GM23248 (cell line): ENCODE measurements at regions not wholly inside any gene's neighbourhood (a gene's known extent, or its start where the extent isn't known, plus 50 kb on each side); places are given as distances from the start of the nearest gene placed in this dataset.

Source experiments
- DNase-seq: peaks from one replicate; pipeline ENCODE4 v3.0.0-alpha.2; 2015
- H2AFZ ChIP-seq: fragments of 200-600 bp; sonication (generic); 2 replicates; pipeline ENCODE4 v1.6.1; 2016; ENCODE audit warnings: antibody characterized with exemption
- H3F3A ChIP-seq: fragments of 200-600 bp; sonication (generic); 2 replicates; pipeline ENCODE4 v1.6.1; 2016; ENCODE audit warnings: mild to moderate bottlenecking, antibody characterized with exemption, mixed run types; ENCODE audit not compliant: insufficient read depth
- H3K27ac ChIP-seq: fragments of 200-600 bp; sonication (generic); 2 replicates; pipeline ENCODE4 v1.5.1; 2016; ENCODE audit warnings: mild to moderate bottlenecking
- H3K27me3 ChIP-seq: fragments of 200-600 bp; sonication (generic); replicated peaks from 2 replicates; pipeline ENCODE4 v1.6.1; 2016; ENCODE audit warnings: mild to moderate bottlenecking; ENCODE audit not compliant: insufficient read depth
- H3K36me3 ChIP-seq: fragments of 200-600 bp; sonication (generic); 2 replicates; pipeline ENCODE4 v1.6.1; 2016; ENCODE audit warnings: low read depth, mild to moderate bottlenecking
- H3K4me1 ChIP-seq: fragments of 200-600 bp; sonication (generic); 2 replicates; pipeline ENCODE4 v1.6.1; 2016; ENCODE audit warnings: mild to moderate bottlenecking; ENCODE audit not compliant: insufficient read depth
- H3K4me2 ChIP-seq: fragments of 200-600 bp; sonication (generic); one replicate; pipeline ENCODE4 v1.6.1; 2016; ENCODE audit warnings: mild to moderate bottlenecking; ENCODE audit not compliant: unreplicated experiment
- H3K4me3 ChIP-seq: fragments of 200-600 bp; sonication (generic); 2 replicates; pipeline ENCODE4 v1.5.1; 2016; ENCODE audit warnings: mild to moderate bottlenecking
- H3K79me2 ChIP-seq: fragments of 200-600 bp; sonication (generic); 2 replicates; pipeline ENCODE4 v1.6.1; 2016; ENCODE audit warnings: mild to moderate bottlenecking; ENCODE audit not compliant: insufficient read depth
- H3K9ac ChIP-seq: fragments of 200-600 bp; sonication (generic); 2 replicates; pipeline ENCODE4 v1.6.1; 2016; ENCODE audit warnings: mild to moderate bottlenecking
- H3K9me2 ChIP-seq: fragments of 200-600 bp; sonication (generic); 2 replicates; pipeline ENCODE4 v1.6.1; 2016; ENCODE audit warnings: mixed run types, mild to moderate bottlenecking, moderate library complexity; ENCODE audit not compliant: insufficient read depth
- H3K9me3 ChIP-seq: fragments of 200-600 bp; sonication (generic); one replicate; pipeline ENCODE4 v1.6.1; 2017; ENCODE audit warnings: low read depth
- H4K20me1 ChIP-seq: fragments of 200-600 bp; sonication (generic); 2 replicates; pipeline ENCODE4 v1.6.0; 2016; ENCODE audit not compliant: insufficient read depth
- EZH2 ChIP-seq: fragments of 200-600 bp; sonication (generic); IDR thresholded peaks from 2 replicates; pipeline ENCODE4 v1.6.1; 2018; ENCODE audit warnings: antibody characterized with exemption, mild to moderate bottlenecking; ENCODE audit not compliant: insufficient read depth, poor library complexity, severe bottlenecking
- EZH2phosphoT487 ChIP-seq: fragments of 200-600 bp; sonication (generic); IDR thresholded peaks from 2 replicates; pipeline ENCODE4 v1.6.1; 2018; ENCODE audit warnings: antibody characterized with exemption, moderate library complexity, mild to moderate bottlenecking, low read depth; ENCODE audit not compliant: insufficient read depth
- WGBS, 2 experiments: methylation state at CpG; one replicate each; pipeline ENCODE4 v1.1.6; 2015 to 2017; ENCODE audit warnings: low lambda C conversion rate in 2 of 2, low coverage in 1 of 2; ENCODE audit errors: missing lambda C conversion rate in 2 of 2; 5-methylcytosine and 5-hydroxymethylcytosine counted together
- in situ Hi-C: fragments of 300-500 bp; cut with MboI; formaldehyde crosslinking; loops from 2 replicates; pipeline ENCODE4 v1.15.0; 2020

GRCh38 chr10:65328486-65328885 lies 1597.3 kb upstream of the LRRTM3 start:
- Histone ChIP-seq H3K4me3 (no peak overlapping the region), H2AFZ (no peak overlapping the region), H3K9me3 (no peaks in the 10 kb centered on the region), H4K20me1 (no peaks in the 10 kb centered on the region), H3K9ac (no peak overlapping the region), H3K4me2 (no peak overlapping the region), H3K9me2 (no peaks in the 10 kb centered on the region), H3K4me1 (no peaks in the 10 kb centered on the region), H3K79me2 (no peaks in the 10 kb centered on the region), H3K36me3 (no peaks in the 10 kb centered on the region), H3K27ac (no peak overlapping the region), H3K27me3 (no peaks in the 10 kb centered on the region), H3F3A (no peaks in the 10 kb centered on the region)
- no peak for TF ChIP-seq EZH2phosphoT487
- TF ChIP-seq EZH2, result no peak
- no peak for DNase-seq
- in situ Hi-C loops, result no loop called here

GRCh38 chr10:65335311-65335710 lies 1590.5 kb upstream of the LRRTM3 start:
- Histone ChIP-seq H3K4me3 (no peak overlapping the region), H2AFZ (no peak overlapping the region), H3K27me3 (no peaks in the 10 kb centered on the region), H4K20me1 (no peaks in the 10 kb centered on the region), H3K9me2 (no peaks in the 10 kb centered on the region), H3K4me2 (no peak overlapping the region), H3K4me1 (no peaks in the 10 kb centered on the region), H3K9ac (no peak overlapping the region), H3K9me3 (peaks cover 2% of the 10 kb centered on the region), H3K79me2 (no peaks in the 10 kb centered on the region), H3K36me3 (no peaks in the 10 kb centered on the region), H3F3A (no peaks in the 10 kb centered on the region), H3K27ac (no peak overlapping the region)
- 33 to 35% methylated on average over 2 of the region's 2 CpGs for WGBS, 2 experiments
- DNase-seq, result no peak
- in situ Hi-C loops, result no loop called here
- TF ChIP-seq EZH2phosphoT487, result no peak
- no peak for TF ChIP-seq EZH2

GRCh38 chr10:65340340-65340739 lies 1585.5 kb upstream of the LRRTM3 start:
- Histone ChIP-seq H3K4me1 (no peaks in the 10 kb centered on the region), H3K79me2 (no peaks in the 10 kb centered on the region), H3F3A (no peaks in the 10 kb centered on the region), H3K27ac (no peak overlapping the region), H3K27me3 (no peaks in the 10 kb centered on the region), H3K36me3 (no peaks in the 10 kb centered on the region), H2AFZ (no peak overlapping the region), H3K9me3 (peaks cover 2% of the 10 kb centered on the region), H3K4me3 (no peak overlapping the region), H3K4me2 (no peak overlapping the region), H4K20me1 (no peaks in the 10 kb centered on the region), H3K9ac (no peak overlapping the region), H3K9me2 (no peaks in the 10 kb centered on the region)
- no peak for DNase-seq
- in situ Hi-C loops, result no loop called here
- no peak for TF ChIP-seq EZH2
- TF ChIP-seq EZH2phosphoT487, result no peak
- WGBS, 2 experiments, result 27 to 29% methylated on average over 1 of the region's 1 CpG

GRCh38 chr10:65341323-65341925 lies 1584.4 kb upstream of the LRRTM3 start:
- no peak for DNase-seq
- H3K27ac ChIP-seq, result no peak overlapping the region

GRCh38 chr10:65342245-65342644 lies 1583.6 kb upstream of the LRRTM3 start:
- Histone ChIP-seq H3K79me2 (no peaks in the 10 kb centered on the region), H2AFZ (no peak overlapping the region), H3K9me2 (no peaks in the 10 kb centered on the region), H3F3A (no peaks in the 10 kb centered on the region), H3K4me2 (no peak overlapping the region), H3K9me3 (no peaks in the 10 kb centered on the region), H3K27ac (no peak overlapping the region), H3K4me3 (no peak overlapping the region), H4K20me1 (no peaks in the 10 kb centered on the region), H3K9ac (no peak overlapping the region), H3K27me3 (no peaks in the 10 kb centered on the region), H3K36me3 (no peaks in the 10 kb centered on the region), H3K4me1 (no peaks in the 10 kb centered on the region)
- WGBS, 2 experiments, result 11 to 19% methylated on average over 1 of the region's 1 CpG
- DNase-seq, result no peak
- in situ Hi-C loops, result no loop called here
- TF ChIP-seq EZH2, result no peak
- TF ChIP-seq EZH2phosphoT487, result no peak

More at GRCh38 chr10:65341323-65341925, 1584.4 kb upstream of the LRRTM3 start:
- no peak overlapping the region for H3K4me2 ChIP-seq
- H2AFZ ChIP-seq, result no peak overlapping the region
- H3K4me1 ChIP-seq, result no peaks in the 10 kb centered on the region
- no peaks in the 10 kb centered on the region for H3K9me3 ChIP-seq
- H3K79me2 ChIP-seq, result no peaks in the 10 kb centered on the region
- in situ Hi-C loops, result no loop called here
- no peaks in the 10 kb centered on the region for H3K36me3 ChIP-seq
- TF ChIP-seq EZH2, result no peak
- TF ChIP-seq EZH2phosphoT487, result no peak
- no peaks in the 10 kb centered on the region for H3F3A ChIP-seq
- no peaks in the 10 kb centered on the region for H3K9me2 ChIP-seq
- H4K20me1 ChIP-seq, result no peaks in the 10 kb centered on the region
- H3K9ac ChIP-seq, result no peak overlapping the region
- no peaks in the 10 kb centered on the region for H3K27me3 ChIP-seq
- 15% methylated on average over 4 of the region's 4 CpGs for WGBS, 2 experiments
- no peak overlapping the region for H3K4me3 ChIP-seq
